ENCODE measurements at regions not wholly inside any gene's neighbourhood (a gene's known extent, or its start where the extent isn't known, plus 50 kb on each side); places are given as distances from the start of the nearest gene placed in this dataset.

DNA sequence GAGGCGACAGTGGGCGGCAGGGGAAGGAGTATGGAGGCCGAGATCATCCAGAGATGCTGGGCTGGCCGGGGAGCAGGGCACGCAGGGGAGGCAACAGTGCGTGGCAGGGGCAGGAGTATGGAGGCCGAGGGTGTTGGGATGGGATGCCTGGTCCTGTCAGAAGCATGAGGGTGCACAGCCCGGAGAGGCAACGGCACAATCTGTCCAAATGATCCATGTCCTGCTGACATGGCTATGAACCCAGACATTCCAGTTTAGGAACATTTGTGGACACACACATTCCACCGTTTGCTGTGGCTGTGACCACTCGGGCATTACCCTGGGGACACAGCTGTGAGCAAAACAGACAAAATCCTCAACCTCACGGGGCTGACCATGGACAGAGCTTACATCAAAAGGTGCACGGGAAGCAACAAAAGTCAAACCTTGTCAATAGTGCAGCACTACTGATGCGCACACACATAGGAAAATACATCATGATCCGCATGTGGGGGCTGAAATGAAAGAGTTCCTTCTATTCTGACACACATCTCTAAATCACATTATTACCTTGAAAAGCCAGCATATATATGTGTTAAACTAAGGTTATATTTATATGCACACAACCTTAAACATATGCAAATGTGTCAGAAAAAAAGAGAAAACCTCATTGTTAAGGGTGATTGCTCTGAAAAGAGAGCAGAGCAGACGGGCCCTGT lies 144.0 kb upstream of the GPC1 start:
- TF ChIP-seq, protein P1, sequence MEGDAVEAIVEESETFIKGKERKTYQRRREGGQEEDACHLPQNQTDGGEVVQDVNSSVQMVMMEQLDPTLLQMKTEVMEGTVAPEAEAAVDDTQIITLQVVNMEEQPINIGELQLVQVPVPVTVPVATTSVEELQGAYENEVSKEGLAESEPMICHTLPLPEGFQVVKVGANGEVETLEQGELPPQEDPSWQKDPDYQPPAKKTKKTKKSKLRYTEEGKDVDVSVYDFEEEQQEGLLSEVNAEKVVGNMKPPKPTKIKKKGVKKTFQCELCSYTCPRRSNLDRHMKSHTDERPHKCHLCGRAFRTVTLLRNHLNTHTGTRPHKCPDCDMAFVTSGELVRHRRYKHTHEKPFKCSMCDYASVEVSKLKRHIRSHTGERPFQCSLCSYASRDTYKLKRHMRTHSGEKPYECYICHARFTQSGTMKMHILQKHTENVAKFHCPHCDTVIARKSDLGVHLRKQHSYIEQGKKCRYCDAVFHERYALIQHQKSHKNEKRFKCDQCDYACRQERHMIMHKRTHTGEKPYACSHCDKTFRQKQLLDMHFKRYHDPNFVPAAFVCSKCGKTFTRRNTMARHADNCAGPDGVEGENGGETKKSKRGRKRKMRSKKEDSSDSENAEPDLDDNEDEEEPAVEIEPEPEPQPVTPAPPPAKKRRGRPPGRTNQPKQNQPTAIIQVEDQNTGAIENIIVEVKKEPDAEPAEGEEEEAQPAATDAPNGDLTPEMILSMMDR (conservative IDR thresholded peaks at IDR 0.05) = no peak
- H3K27ac ChIP-seq = no peak overlapping the region

DNA sequence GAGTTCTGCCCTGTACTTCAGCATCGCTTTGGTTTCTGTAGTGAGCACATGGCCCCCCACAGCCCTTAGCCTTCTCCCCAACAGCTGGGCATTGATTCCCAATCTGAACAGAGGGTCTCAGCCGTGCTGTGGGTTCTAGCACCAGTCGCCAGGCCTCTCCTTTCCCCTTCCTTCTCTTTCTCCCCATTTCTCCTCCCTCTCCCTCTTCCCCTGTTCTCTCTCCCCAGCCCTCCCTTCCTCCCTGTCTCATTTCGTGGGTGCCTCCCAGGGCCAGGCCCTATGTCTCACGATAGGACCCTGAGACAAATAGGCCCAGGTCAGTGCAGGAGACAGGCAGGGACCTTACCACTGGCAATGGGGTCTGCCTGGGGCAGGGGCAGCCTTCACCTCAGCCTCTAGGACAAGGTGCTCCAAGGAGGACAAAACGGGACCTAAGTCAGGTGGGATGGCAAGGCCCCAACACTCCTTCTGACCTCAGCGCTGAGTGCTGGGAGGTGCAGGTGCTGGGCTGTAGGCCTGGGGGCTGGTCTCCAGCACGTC lies 143.4 kb upstream of the GPC1 start:
- H3K27ac ChIP-seq = no peak overlapping the region
- TF ChIP-seq, protein P1 (conservative IDR thresholded peaks at IDR 0.05) = no peak

DNA sequence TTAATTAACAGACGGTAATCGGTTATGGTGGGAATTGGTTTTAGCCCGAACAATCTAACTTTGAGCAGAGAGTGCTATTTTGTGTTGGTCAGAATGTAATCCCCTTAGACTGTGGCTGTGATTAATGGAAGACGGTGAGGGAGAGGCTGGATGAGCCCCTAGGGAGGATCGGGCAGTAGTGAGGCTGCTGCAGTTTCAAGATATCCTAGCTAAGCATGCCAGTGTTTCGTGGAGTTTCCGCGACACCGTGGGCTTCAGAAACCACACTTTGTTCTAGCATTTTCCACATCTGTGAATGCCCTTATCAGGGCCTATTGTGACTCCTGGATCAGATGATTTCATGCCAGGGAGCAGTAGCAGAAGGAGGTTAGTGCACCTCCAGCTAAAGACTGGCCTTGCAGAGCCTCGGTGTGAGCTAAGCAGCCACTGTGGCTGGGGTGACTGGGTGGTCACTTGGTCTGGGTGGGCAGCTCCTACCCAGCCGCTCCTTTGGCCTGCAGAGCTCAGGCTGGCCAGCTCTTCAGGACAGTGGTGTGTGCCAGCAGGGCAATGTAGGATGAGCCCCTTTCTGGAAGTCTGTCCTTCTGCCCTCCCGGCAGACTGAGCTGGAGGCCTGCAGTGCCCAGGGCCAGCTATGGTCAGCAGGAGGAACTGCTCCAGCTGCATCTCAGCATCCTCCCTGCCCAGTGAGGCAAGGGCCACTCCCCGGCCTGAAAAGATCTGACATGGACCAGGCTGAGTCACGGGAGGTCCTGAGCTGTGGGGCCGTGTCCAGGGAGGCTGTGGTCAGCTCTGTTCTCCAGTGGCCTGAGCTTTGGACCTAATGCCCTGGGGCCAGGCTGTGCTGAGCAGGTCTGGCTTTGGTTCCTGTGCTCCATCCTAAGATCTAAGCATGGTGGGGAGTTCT lies 142.6 kb upstream of the GPC1 start:
- TF ChIP-seq, protein P1 (conservative IDR thresholded peaks at IDR 0.05) = no peak
- no peak overlapping the region for H3K27ac ChIP-seq

DNA sequence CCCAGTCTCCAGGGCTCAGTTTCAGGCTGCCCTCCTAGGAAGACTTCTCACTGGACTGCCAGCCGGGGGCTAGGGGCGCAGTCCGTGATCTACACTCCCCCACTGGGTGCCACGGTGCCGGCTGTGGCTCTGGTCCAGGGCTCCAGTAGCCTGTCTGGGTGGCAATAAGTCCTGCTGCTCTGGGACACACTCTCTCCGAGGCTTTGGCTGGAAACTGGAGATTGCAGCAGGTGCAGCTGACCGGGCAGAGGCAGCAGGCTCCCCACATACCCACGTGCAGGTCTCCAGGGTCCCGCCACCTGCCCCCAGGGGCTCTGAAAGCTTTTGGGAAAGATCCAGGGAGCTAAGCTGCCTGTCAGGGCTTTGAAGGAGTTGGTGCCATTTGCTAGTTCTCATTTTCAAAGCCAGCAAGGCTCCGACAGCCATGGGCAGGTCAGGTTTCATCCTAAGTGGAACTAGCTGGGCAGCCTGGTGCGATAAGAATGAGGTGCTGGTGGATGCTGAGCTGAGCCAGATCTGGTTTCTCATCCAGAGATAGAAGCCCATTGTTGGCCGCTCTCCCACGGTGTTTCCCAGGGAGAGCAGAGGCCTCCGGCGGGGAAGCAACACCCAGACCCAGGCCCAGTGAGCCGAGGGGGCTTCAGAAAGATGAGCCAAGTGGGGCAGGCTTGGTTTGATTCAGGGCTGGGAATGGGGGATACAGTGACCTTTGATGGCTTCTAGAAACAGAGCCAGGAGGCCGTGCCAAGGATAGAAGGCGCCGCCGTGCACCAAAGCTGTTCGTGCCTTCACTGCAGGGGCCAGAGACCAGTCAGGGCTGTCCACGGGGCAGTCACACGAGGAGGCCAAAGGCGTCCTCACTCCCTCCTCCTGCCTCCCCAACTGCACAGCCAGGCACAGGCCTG lies 141.7 kb upstream of the GPC1 start:
- H3K27ac ChIP-seq = no peak overlapping the region
- TF ChIP-seq, protein P1 (conservative IDR thresholded peaks at IDR 0.05) = no peak

DNA sequence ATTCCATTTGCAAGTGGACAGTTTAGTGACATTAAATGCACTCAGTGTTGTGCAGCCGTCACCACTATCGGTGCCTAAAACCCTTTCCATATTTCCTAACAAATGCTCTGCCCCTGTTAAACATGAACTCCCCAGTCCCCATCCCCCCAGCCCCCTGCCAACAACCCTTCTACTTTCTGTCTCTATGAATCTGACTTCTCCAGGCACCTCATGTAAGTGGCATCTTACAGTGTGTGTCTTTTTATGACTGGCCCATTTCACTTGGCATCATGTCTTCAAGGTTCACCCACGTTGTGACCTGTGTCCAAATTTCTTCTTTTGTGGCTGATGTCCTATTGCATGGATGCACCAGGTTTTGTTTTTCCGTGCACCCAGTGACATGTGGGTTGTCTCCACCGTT lies 140.9 kb upstream of the GPC1 start:
- TF ChIP-seq, protein P1 (conservative IDR thresholded peaks at IDR 0.05) = no peak
- H3K27ac ChIP-seq = no peak overlapping the region

DNA sequence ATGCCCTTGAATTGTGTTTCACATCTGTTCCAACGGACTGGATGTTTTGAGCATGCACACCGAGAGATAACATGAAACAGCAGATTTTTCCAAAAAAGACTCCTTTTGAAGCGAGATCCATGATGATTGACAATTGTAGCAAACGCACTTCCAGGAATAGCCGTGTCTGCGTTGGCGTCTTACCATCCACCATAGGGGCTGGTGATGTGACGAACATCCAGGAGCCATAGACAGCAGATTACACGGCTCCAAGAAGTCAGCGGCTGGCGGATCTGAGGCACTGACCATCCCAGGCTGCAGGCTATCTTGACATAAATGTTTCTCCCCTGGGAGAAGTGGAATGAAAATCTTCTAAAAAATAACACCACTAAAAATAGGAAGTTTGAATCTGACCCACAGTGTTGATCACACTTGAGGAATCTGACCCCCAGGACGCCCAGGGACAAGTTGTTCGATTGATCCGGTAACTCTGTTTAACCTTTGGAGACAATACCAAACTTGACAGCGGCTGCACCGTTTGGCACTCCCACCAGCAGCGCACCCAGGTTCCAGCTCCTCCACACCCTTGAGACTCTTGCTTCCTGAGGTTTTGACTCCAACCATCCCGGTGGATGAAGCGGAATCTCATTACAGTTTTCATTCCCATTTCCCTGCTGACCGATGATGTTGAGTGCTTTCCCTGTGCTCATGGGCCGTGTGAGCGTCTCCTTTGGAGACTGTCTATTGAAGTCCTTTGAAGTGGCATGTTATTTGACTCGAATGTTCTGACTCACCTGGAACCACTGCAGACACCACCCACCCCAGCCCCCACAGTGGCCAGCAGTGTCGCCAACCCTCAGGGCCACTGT lies 140.0 kb upstream of the GPC1 start:
- TF ChIP-seq, protein P1 (conservative IDR thresholded peaks at IDR 0.05) = no peak
- H3K27ac ChIP-seq = no peak overlapping the region

Data from VCaP (cell line).